ENCODE measurements at regions not wholly inside any gene's neighbourhood (a gene's known extent, or its start where the extent isn't known, plus 50 kb on each side); places are given as distances from the start of the nearest gene placed in this dataset.
"Not testable (repeated sequence)": the region's sequence is repeated elsewhere in the genome, so short reads cannot be mapped to it uniquely, and the experiment has no call there.

GRCh38 chr6:1215023-1215422 is 96.9 kb upstream of the FOXQ1 start:
- H3K36me3 ChIP-seq = no peaks in the 10 kb centered on the region
- no peak overlapping the region for H3K4me3 ChIP-seq
- no peak for DNase-seq (ENCODE audit: low spot score in 2 of 2)
- no peaks in the 10 kb centered on the region for H3K27me3 ChIP-seq
- H3K4me1 ChIP-seq = no peaks in the 10 kb centered on the region
- no peaks in the 10 kb centered on the region for H3K9me3 ChIP-seq
- TF ChIP-seq POLR2AphosphoS5 (IDR thresholded peaks at IDR 0.05) = no peak
- TF ChIP-seq POLR2A (IDR thresholded peaks at IDR 0.05) = no peak
- no peak for TF ChIP-seq CTCF (IDR thresholded peaks at IDR 0.05)
- intact Hi-C loops (cut with DNase I; ENCODE audit: low total_unique reads) = no loop called here
- no peak overlapping the region for H3K27ac ChIP-seq

GRCh38 chr6:1212919-1213318 is 99.0 kb upstream of the FOXQ1 start:
- H3K27me3 ChIP-seq = no peaks in the 10 kb centered on the region
- H3K9me3 ChIP-seq = no peaks in the 10 kb centered on the region
- intact Hi-C loops (cut with DNase I; ENCODE audit: low total_unique reads) = no loop called here
- H3K4me3 ChIP-seq = no peak overlapping the region
- no peak overlapping the region for H3K27ac ChIP-seq
- no peaks in the 10 kb centered on the region for H3K36me3 ChIP-seq
- H3K4me1 ChIP-seq = no peaks in the 10 kb centered on the region
- TF ChIP-seq POLR2AphosphoS5 (IDR thresholded peaks at IDR 0.05) = no peak
- no peak for TF ChIP-seq POLR2A (IDR thresholded peaks at IDR 0.05)
- no peak for TF ChIP-seq CTCF (IDR thresholded peaks at IDR 0.05)
- no peak for DNase-seq (ENCODE audit: low spot score in 2 of 2)

- H3K27ac ChIP-seq; DNase-seq (ENCODE audit: low spot score in 2 of 2); H3K36me3 ChIP-seq; H3K4me3 ChIP-seq; H3K9me3 ChIP-seq; H3K4me1 ChIP-seq; intact Hi-C loops (cut with DNase I; ENCODE audit: low total_unique reads); H3K27me3 ChIP-seq: not testable (repeated sequence)
These were observed 99.8 kb upstream of the FOXQ1 start for GRCh38 chr6:1212138-1212537.

GRCh38 chr6:1210631-1211030 is 101.3 kb upstream of the FOXQ1 start:
- H3K36me3 ChIP-seq; H3K27me3 ChIP-seq; H3K27ac ChIP-seq; intact Hi-C loops (cut with DNase I; ENCODE audit: low total_unique reads); H3K4me3 ChIP-seq; H3K9me3 ChIP-seq; DNase-seq (ENCODE audit: low spot score in 2 of 2); H3K4me1 ChIP-seq: not testable (repeated sequence)

- Histone ChIP-seq H3K36me3 (no peaks in the 10 kb centered on the region), H3K27ac (no peak overlapping the region), H3K4me1 (no peaks in the 10 kb centered on the region), H3K9me3 (no peaks in the 10 kb centered on the region), H3K27me3 (no peaks in the 10 kb centered on the region), H3K4me3 (no peak overlapping the region)
- DNase-seq (ENCODE audit: low spot score in 2 of 2) = no peak
- TF ChIP-seq CTCF (IDR thresholded peaks at IDR 0.05) (no peak), POLR2AphosphoS5 (IDR thresholded peaks at IDR 0.05) (no peak), POLR2A (IDR thresholded peaks at IDR 0.05) (no peak)
- intact Hi-C loops (cut with DNase I; ENCODE audit: low total_unique reads) = no loop called here
These were observed 103.0 kb upstream of the FOXQ1 start for GRCh38 chr6:1208876-1209275.

GRCh38 chr6:1203546-1203945 is 108.4 kb upstream of the FOXQ1 start:
- no peak for DNase-seq (ENCODE audit: low spot score in 2 of 2)
- Histone ChIP-seq H3K4me3 (no peak overlapping the region), H3K27ac (no peak overlapping the region), H3K36me3 (no peaks in the 10 kb centered on the region), H3K27me3 (no peaks in the 10 kb centered on the region), H3K4me1 (no peaks in the 10 kb centered on the region), H3K9me3 (no peaks in the 10 kb centered on the region)
- intact Hi-C loops (cut with DNase I; ENCODE audit: low total_unique reads) = no loop called here
- TF ChIP-seq CTCF (IDR thresholded peaks at IDR 0.05) = no peak
- TF ChIP-seq POLR2AphosphoS5 (IDR thresholded peaks at IDR 0.05) = no peak
- TF ChIP-seq POLR2A (IDR thresholded peaks at IDR 0.05) = no peak

All from breast epithelium (tissue), 4 donors.